22Rv1 (cell line): ENCODE measurements at regions not wholly inside any gene's neighbourhood (a gene's known extent, or its start where the extent isn't known, plus 50 kb on each side); places are given as distances from the start of the nearest gene placed in this dataset.

Source experiments
- H3K27ac ChIP-seq: fragments of 450-650 bp; 2 replicates; pipeline ENCODE4 v1.5.1; 2017
- CTCF ChIP-seq: fragments of 450-650 bp; IDR thresholded peaks from 2 replicates; pipeline ENCODE4 v1.5.1; 2017; ENCODE audit warnings: mild to moderate bottlenecking
- ZFX ChIP-seq: fragments of 450-650 bp; IDR thresholded peaks from 2 replicates; pipeline ENCODE4 v1.6.1; 2017; ENCODE audit warnings: antibody characterized with exemption, borderline replicate concordance

GRCh38 chr3:23754215-23754614 lies 51.5 kb upstream of the UBE2E1 start:
- no peak overlapping the region for H3K27ac ChIP-seq
- TF ChIP-seq CTCF (no peak), ZFX (no peak)
